ENCODE measurements at regions not wholly inside any gene's neighbourhood (a gene's known extent, or its start where the extent isn't known, plus 50 kb on each side); places are given as distances from the start of the nearest gene placed in this dataset.

DNA sequence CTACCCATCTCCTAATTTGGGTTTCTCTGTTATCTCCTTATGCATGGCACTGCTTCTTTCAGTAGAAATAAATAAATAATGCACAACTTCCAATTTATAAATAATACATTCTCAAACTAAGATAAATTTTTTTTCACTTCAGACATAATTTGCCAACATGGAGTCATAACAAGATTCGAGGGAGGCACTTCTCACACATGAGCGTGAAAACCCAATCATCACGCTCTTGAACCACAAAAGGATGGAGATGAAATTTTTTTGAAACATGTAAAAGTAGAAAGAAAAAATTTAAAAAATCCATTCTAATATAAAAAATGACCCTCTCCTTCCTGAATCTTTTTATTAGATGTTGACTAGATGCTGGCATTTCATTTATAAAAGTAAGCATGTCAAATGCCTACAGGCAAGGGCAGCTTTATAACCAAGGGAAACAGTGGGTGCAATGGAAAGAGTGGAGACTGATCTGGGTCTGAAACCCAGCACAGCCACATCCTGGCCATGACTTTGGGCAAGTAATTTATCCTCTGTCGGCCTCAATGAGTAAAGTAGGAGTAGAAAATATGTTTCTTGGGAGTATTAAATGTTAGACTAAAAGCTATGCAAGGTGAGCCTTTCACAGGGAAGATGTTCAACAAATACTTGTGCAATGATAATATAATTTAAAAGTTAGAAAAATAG, 185.0 kb downstream of the STK31 start:
- WGBS, 2 experiments (ENCODE audit: extremely low coverage in 2 of 2, insufficient read length in 1 of 2) = no CpG with 5 or more reads among the region's 4 CpGs
- dilution Hi-C loops (cut with HindIII; ENCODE audit: low sequenced_read_pairs, unreplicated experiment) (no loop called here), intact Hi-C loops (cut with micrococcal nuclease) (no loop called here), in situ Hi-C loops (cut with MboI; ENCODE audit: low sequenced_read_pairs) (no loop called here)
- H3K14ac ChIP-seq (replicated peaks; ENCODE audit: low read depth, low read length) = no peak overlapping the region
- H2BK20ac ChIP-seq (ENCODE audit: low read depth, low read length) = no peak overlapping the region
- H3K4me2 ChIP-seq (ENCODE audit: low read depth, low read length) = no peak overlapping the region
- no peaks in the 10 kb centered on the region; the same call in 1 of the 2 replicates for H3K27me3 ChIP-seq (ENCODE audit: control insufficient read depth, insufficient read depth, low read length)
- no peak overlapping the region for H3K18ac ChIP-seq (ENCODE audit: low read depth, low read length)
- H3K79me1 ChIP-seq (ENCODE audit: low read depth in 1 of 2, low read length in 2 of 2) = no peaks in the 10 kb centered on the region
- H3K27ac ChIP-seq (ENCODE audit: insufficient read depth, low read length) = no peak overlapping the region
- POLR2A ChIA-PET (ENCODE audit: unreplicated experiment) = no interaction called here
- H2BK5ac ChIP-seq (ENCODE audit: low read depth, low read length, poor library complexity, severe bottlenecking) = no peak overlapping the region
- H2AFZ ChIP-seq (replicated peaks; ENCODE audit: low read length, poor library complexity) = no peak overlapping the region
- H3K9me1 ChIP-seq (ENCODE audit: insufficient read depth, low read length) = no peaks in the 10 kb centered on the region
- no peak overlapping the region for H3K56ac ChIP-seq (ENCODE audit: extremely low read depth, insufficient read depth, low read length)
- H3K4me1 ChIP-seq (ENCODE audit: control insufficient read depth, insufficient read depth, low read length) = no peaks in the 10 kb centered on the region
- no peak overlapping the region for H4K91ac ChIP-seq (ENCODE audit: insufficient read depth, low read depth, low read length)
- no peak overlapping the region for H2BK120ac ChIP-seq (ENCODE audit: low read depth, low read length)
- CTCF ChIA-PET = no interaction called here
- no peak for ATAC-seq (ENCODE audit: low read depth)
- no peak overlapping the region for H2AK5ac ChIP-seq (ENCODE audit: low read depth, low read length)
- no peak overlapping the region for H4K8ac ChIP-seq (ENCODE audit: low read depth in 2 of 2, low read length in 2 of 2)
- H3K9me3 ChIP-seq (ENCODE audit: control insufficient read depth, insufficient read depth, low read length) = no peaks in the 10 kb centered on the region
- H3K36me3 ChIP-seq (ENCODE audit: control insufficient read depth, insufficient read depth, low read length) = no peaks in the 10 kb centered on the region
- no peak overlapping the region for H4K5ac ChIP-seq (ENCODE audit: low read depth, low read length)
- H3K23ac ChIP-seq (ENCODE audit: low read depth, low read length) = no peak overlapping the region
- H2AK9ac ChIP-seq (replicated peaks; ENCODE audit: low read depth, low read length, poor library complexity) = no peak overlapping the region
- no peak overlapping the region for H3K4me3 ChIP-seq (ENCODE audit: insufficient read depth, low read depth, low read length)
- TF ChIP-seq RFX5 (IDR thresholded peaks at IDR 0.05; ENCODE audit: low read depth, low read length) = no peak
- TF ChIP-seq, protein P1, sequence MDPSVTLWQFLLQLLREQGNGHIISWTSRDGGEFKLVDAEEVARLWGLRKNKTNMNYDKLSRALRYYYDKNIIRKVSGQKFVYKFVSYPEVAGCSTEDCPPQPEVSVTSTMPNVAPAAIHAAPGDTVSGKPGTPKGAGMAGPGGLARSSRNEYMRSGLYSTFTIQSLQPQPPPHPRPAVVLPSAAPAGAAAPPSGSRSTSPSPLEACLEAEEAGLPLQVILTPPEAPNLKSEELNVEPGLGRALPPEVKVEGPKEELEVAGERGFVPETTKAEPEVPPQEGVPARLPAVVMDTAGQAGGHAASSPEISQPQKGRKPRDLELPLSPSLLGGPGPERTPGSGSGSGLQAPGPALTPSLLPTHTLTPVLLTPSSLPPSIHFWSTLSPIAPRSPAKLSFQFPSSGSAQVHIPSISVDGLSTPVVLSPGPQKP (IDR thresholded peaks at IDR 0.05; ENCODE audit: borderline replicate concordance, low read depth, low read length) = no peak
- no TSS peak for BruUV-seq (replicated peaks)
- H2BK15ac ChIP-seq (ENCODE audit: low read depth, low read length) = no peak overlapping the region
- no peak overlapping the region for H3K9ac ChIP-seq (ENCODE audit: low read depth, low read length)
- DNase-seq = no peak
- no peaks in the 10 kb centered on the region for H4K20me1 ChIP-seq (ENCODE audit: insufficient read depth, low read length)
- H3K4ac ChIP-seq (ENCODE audit: low read depth, low read length) = no peak overlapping the region

Measured in IMR-90 (cell line).